Stimulated activated CD8-positive, alpha-beta memory T cell treated with anti-CD3 and anti-CD28 coated beads, Interleukin-15, amount 100 ng/mL, for 48 hours (primary cell): ENCODE measurements at regions not wholly inside any gene's neighbourhood (a gene's known extent, or its start where the extent isn't known, plus 50 kb on each side); places are given as distances from the start of the nearest gene placed in this dataset.

ENCODE experiments used
- DNase-seq, 2 donors: peaks; one replicate each; pipeline ENCODE4 v3.0.0-alpha.2; 2020; ENCODE audit warnings: low read depth in 2 of 2

GRCh38 chr11:115698243-115698642, 194.0 kb upstream of the CADM1 start:
- no peak for DNase-seq

DNA sequence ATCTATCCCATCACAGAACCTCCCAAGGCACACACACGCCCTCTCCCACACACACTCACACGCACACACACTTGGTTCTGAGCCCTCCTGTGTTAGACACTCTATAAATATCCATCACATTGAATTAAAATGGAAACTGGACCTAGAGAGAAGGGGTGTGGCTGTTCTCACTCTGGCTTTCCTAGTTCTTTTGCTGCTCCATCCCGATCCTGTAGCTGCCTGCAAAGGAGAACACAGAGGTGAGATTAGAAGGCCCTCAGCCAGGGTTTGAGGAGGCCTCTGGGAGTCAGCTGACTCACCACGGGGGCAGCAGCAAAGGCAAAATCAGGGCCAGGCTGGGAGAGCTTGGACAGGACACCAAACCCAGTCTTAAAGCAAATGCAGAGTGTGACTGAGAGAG, 192.3 kb upstream of the CADM1 start:
- no peak for DNase-seq

- no peak for DNase-seq
These were observed 191.6 kb upstream of the CADM1 start for GRCh38 chr11:115695677-115696364.

DNA sequence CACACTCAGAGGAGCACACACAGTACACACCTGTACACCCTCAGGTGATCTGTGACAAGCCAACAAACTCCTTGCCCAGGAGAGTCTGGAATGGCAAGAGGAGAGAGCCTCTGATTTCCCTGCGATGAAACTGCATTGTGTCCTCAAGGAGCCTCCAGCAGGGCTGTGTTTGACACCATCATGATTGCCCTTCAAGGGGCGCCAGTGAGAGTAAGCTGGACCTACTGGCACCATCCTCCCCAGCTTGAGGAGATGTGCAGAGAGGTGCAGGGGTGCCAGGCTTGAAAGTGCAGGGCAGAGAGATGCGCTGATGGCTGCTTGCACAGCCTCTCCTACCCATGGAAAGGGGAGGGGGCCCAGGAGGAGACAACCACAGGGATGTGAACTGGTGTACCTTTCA, 188.8 kb upstream of the CADM1 start:
- no peak for DNase-seq

- no peak for DNase-seq
These were observed 186.8 kb upstream of the CADM1 start for GRCh38 chr11:115691030-115691429.

DNA sequence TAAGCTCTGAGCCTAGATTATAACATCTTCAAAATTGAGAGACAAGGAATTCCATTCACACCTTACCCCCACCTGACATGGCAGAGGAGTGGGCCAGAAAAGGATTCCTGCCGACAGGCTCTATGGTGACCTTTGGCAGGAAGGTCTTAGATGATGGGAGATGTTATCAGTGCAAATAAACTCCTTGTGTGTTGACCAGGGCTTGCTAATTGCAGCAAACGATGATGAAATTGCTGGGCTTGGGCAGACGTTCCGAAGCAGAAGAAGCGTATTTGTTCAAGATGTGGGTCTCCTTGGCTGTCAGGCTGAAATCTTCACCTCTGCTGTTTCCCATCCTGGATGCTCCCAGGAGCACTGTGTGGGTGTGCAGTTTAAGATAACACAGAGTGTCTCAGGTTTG, 183.7 kb upstream of the CADM1 start:
- DNase-seq = no peak

DNA sequence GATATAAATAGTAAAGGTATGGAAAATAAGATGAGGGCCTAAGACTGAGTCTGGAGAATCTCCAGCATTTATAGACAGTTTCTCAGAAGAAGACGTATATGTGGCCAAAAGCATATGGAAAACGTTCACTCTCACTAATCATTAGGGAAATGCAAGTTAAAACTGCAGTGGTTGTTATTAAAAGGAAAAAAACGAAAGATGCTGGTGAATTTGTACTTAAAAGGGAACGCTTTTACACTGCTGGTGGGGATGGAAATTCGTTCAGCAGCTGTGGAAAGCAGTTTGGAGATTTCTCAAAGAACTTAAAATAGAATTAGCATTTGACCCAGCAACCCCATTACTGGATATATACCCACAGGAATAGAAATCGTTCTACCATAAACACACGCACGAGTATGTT, 180.5 kb upstream of the CADM1 start:
- DNase-seq = no peak

- no peak for DNase-seq
These were observed 179.9 kb upstream of the CADM1 start for GRCh38 chr11:115684135-115684534.

DNA sequence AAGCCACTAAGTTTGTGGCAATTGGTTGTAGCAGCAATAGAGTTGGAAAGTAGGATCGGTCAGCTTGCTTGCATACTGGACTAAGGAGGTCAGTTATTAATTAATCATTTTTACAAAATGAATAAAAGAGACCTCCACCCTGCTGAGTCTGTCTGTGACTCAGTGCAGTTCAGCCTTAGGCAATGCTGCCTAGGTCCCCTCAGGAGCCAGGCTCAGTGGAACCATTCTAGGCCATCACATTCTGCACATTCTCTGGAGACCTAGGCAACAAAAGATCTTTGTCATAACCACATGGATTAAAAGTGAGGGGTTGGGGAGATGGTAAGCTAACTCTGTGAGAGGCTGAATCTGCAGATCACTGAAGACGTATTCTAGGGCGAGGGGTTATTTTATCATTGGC, 178.7 kb upstream of the CADM1 start:
- no peak for DNase-seq

DNA sequence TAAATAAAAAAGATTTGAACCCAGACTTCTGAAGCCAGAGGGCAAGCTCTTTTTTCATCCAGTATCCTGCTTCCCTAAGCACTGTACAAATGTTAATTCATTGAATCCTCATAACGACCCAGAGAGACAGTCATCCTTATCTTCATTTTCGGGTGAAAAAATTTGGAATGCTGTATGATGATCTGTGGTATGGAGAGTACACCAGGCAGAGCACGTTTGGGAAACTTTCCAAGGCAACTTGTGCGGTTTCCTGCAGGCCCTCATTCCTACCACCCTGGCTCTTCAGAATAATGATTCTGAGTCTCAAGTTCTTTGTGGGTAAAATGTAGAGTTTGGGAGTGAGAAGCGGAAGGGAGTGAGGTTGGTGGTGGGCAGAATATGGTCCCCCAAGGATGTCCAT, 177.9 kb upstream of the CADM1 start:
- no peak for DNase-seq

DNA sequence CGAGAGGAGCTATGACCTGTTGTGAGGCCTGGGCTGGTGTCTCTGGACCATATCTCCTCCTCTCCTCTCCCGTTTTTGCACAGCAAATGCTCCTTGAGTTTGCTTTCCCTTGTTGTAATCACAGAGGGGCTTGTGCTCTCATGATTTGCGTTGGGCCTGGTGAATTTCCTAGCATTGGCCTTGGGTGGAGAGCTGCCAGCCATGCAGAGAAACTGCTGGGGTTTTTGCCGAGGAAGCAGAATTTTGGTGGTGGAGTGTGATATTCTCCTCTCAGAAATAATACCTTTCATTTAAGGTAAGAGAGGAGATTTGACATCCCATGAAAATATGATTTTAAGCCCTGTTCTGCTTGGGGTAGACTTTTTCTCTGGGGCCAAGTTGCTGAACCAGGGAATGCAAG, 175.7 kb upstream of the CADM1 start:
- DNase-seq = no peak

DNA sequence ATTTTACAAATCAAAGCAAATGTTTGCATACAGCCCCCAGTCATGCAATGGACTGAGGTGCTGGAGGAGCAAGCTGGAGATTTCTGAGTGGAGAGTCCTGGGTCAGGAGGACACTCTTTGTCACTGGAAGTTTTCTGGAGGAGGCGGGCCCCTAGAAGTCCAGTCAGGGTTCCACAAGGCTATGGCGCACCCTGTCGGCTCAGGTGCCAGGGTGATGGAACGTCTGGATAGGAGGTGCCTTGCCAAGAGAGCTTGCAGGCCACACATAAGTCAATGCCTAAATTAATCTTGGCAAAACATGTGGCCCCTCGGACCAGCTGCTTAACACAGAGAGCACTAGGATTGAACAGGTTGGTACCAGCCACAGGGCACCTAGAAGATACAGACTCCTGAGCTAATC, 174.7 kb upstream of the CADM1 start:
- DNase-seq = no peak

DNA sequence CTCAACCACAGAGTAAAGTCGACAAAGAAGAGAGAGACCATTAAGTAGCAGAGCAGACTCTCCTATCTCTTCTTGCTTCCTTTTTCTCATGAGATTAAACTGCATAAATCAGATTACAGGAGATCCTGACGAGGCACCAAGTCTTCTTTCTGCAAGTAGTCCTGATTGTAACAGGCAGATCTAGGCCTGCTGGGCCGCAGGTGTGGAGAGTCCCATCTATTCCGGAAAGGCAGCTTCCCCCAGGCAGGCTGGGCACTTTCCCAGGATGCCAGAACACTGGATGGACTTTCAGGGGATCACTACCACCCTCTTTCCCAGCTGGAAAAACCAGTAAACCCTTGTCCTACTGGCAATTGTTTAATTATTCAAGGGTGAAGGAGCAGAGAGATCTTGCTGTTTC, 173.0 kb upstream of the CADM1 start:
- DNase-seq = no peak

GRCh38 chr11:115676768-115677167, 172.6 kb upstream of the CADM1 start:
- DNase-seq = no peak

- no peak for DNase-seq
These were observed 172.0 kb upstream of the CADM1 start for GRCh38 chr11:115676206-115676605.

- DNase-seq = no peak
These were observed 170.8 kb upstream of the CADM1 start for GRCh38 chr11:115674937-115675544.

DNA sequence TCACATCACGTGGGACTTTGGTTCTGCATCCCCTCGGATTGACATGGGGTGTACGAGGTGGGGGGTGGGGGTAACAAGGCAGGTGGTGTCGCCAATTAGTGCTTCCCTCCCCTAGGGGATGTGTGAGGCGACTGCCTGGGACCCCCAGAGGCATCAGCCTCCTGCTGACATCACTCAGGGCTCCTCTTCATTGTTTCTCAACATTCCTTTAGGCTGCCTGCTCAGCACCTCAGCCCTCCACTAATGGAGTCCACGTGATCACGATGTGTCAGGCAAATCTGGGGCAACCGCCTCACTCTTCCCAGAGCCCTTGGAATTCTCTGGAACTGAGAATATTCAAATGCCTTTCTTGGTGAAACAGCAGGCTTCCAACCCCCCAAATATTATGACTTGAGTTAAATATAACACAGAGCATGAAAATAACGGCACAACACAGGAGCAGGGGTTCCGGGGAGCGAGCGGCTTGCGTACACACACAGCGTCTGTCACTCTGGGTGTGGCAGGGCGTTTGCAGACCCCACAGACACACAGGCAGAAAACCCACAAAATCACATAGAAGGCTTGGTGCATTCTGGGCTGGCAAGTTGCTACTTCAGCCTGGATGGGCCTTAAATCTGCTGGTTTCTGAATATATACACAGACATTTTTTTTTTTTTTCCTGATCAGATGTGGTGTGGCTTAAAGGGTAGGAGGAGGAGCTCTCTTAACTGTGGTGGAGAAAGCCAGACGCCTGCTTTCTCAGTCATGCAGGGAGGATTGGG, 170.1 kb upstream of the CADM1 start:
- DNase-seq = no peak

- DNase-seq = no peak
These were observed 169.5 kb upstream of the CADM1 start for GRCh38 chr11:115673720-115674119.

GRCh38 chr11:115672999-115673411, 168.8 kb upstream of the CADM1 start:
- no peak for DNase-seq

- no peak for DNase-seq
These were observed 168.2 kb upstream of the CADM1 start for GRCh38 chr11:115672412-115672811.

DNA sequence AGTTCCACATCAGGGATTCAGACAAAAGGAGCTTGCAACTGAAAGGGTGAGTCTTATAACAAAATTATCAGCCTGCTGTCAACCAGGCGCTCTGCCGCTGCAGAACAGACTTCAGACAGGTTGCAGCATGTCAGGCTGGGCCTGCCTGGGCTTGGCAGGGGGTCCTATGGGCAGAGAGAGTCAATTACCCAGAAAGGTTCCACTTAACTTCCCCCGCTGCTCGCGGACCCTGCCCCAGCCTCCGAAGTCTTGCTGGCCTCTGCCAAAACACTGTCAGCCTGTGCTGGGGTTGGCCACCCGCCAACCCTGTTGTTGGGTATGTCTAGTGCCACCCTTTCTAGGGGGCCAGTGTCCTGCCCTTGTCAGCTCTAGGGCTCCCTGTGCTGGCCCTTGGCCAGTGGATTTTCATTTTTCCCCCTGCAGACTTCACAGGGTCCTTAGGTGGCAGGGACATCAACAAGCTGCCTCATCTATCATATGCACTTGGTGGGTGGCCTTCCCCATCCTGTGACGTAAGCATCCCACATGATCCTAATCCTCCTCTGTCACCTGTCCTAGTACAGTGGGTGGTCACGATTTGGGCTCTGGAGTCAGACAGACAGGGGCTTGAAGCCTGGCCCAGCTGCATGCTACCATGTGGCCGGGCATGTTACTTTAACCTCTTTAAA, 166.5 kb upstream of the CADM1 start:
- no peak for DNase-seq

GRCh38 chr11:115665958-115666357, 161.7 kb upstream of the CADM1 start:
- no peak for DNase-seq
